ENCODE measurements at regions not wholly inside any gene's neighbourhood (a gene's known extent, or its start where the extent isn't known, plus 50 kb on each side); places are given as distances from the start of the nearest gene placed in this dataset.

DNA sequence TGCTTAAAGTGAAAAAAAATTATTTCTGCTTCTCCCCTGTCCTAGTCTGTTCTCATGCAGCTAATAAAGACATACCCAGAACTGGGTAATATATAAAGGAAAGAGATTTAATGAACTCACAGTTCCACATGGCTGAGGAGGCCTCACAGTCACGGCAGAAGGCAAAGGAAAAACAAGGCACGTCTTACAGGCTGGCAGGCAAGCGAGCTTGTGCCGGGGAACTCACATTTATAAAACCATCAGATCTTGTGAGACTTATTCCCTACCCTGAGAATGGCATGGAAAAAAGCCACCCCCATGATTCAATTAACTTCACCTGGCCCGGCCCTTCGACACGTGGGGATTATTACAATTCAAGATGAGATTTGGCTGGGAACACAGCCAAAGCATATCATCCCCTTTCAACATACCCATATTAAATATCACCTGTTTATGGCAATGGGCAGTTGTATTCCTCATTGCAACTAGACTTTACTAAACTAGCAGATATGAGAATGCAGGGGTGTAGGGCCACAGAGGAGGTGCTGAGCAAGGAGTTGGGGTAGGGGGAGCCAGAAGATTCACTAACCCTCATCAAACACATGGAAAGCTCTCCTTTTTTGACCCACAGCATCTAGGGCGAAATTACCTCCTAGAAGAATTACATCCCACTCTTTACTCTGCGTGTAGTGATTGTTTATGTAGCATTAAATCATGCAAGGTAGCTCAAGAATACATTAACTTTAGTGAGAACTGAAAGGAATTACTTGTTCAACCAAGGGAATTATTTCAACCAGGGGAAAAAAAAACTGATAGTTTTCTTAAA lies 183.3 kb upstream of the DOK6 start:
- DNase-seq: no peak

DNA sequence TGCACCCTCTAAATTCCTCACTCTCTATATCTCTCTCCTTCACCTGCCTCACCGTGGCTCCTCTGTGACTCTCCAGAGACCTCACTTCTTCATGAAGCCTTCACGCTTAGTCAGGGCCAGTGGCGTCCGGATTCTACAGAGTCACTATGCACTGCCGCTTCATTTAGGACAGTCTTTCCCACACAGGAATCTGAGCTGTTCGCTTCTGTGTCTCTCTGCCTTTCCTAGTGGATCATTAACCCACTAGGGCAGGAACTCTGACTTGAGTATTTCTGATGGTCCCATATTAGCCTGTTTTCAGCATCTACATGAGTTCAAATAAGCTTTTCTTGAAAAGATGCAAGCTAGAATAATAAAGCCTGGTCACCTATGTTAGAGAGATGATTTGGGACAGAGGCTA lies 180.2 kb upstream of the DOK6 start:
- DNase-seq: no peak

DNA sequence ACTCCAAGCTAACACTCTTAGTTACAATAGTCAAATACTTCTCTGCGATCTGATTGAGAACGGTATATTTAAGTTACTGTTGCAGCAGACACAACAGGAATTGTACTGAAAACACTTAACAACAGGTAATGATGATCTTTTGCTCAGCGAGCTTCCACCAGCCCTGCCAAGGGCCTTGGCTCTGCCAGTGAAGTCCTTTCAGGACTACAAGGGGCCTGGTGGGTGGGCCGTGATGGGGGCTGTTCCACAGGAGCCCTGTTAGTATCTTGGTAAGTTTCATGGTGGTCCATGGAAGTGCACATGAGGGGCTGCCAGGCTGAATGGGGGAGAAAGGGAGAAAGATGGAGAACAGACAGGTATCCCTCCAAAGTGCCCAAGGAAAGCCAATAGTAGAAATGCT lies 178.6 kb upstream of the DOK6 start:
- no peak for DNase-seq

DNA sequence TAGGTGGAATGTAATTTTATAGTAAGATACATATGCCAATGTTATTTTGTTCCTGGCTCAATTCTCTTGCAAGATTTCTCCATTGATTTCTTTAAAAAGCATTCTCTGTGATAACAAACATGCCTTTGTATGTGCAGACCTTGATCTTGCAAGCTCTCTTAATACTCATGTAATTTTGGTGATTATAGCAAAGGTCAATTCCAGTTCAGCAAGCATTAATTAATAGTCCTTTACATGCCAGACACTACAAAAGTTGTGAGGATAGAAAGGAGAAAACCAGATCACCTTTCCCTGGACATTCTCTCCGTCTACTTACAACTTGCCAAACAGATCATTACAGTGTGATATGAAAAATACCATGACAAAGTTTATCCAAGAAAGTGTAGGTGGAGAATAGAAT lies 173.7 kb upstream of the DOK6 start:
- DNase-seq: no peak

DNA sequence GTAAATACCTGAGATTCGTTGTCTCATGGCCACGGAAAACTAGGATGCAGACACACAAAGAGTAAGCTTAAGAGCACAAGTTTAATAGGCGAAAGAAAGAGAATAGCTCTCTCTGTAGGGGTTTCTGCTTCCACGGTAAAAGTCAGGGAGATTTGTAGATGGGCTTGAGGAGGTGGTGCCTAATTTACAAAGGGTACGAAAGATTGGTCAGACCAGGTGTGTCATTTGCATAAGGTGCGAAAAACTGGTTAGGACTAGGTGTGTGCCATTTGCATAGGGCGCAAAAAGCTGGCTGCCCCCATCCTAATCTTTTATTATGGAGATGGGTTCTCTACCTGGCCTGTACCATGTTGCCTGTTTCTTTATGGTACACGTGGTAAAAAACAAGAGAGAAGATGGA lies 170.5 kb upstream of the DOK6 start:
- no peak for DNase-seq

GRCh38 chr18:69233465-69234054 lies 167.1 kb upstream of the DOK6 start:
- no peak for DNase-seq

- no peak for DNase-seq
Measured at GRCh38 chr18:69239849-69240674, 160.6 kb upstream of the DOK6 start.

GRCh38 chr18:69246027-69246426 lies 154.7 kb upstream of the DOK6 start:
- no peak for DNase-seq

GRCh38 chr18:69250305-69251151 lies 150.2 kb upstream of the DOK6 start:
- no peak for DNase-seq

DNA sequence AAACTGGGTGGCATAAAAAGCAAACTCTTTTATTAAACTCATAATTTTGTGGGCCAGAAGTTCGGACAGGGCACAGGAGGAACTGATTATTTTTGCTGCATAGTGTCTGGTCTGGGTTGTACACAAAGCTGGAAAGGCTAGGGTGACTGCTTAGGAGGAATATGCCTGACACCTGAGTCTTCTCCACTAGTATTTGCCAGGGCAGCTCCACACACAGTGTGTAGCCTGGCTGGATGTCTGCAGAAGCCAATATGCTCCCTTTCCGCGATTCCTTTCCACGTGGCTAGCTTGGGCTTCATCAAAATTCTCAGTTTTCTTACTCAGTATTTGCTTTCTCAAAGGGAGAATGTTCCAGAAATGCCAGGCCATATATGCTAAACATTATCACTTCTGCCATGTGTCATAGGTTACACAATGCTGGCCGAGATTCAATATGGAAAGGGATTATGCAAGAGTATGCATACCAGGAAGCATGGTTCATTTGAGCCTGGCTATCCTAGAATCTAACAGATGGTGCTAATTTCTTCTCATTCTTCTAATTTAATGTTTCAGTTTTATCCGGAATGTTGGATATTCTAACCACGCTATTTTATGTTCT lies 142.7 kb upstream of the DOK6 start:
- DNase-seq: peak; percentile 49

DNA sequence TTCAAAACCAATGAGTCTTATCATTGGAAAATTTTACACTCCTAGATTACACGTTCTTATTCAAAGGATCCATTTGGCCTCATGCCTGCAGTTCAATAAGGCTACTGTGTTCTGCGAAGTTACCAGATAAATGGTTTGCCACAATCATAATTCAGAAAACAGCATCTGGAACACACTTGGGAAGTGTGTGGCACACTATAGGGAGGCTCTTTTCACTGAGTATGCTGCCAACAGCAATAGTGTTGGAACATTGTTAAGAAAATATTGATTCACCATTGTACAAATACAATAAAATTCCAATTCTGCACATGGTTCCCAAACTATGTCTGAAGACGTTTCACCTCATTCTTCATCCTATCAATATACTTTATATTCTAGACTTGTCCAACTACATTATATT lies 141.4 kb upstream of the DOK6 start:
- DNase-seq: no peak

DNA sequence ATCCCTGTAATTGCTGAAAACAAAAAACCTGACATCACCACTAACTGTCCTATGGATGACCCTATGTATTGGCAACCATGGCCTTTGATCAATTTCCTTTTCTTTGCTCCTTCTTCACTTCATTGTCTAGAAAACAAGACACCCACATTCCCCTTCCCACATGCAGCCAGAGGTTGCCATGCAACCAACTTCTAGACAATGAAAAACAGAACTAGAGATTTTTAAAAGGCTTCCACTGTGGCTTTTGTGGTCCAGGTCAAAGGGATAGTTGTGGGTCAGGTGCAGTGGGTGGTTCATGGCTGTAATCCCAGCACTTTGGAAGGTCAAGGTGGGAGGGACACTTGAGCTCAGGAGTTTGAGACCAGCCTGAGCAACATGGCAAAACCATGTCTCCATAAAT lies 139.3 kb upstream of the DOK6 start:
- no peak for DNase-seq

- DNase-seq: no peak
Measured at GRCh38 chr18:69265656-69266055, 135.0 kb upstream of the DOK6 start.

GRCh38 chr18:69267895-69268294 lies 132.8 kb upstream of the DOK6 start:
- DNase-seq: no peak

- no peak for DNase-seq
Measured at GRCh38 chr18:69282371-69282770, 118.3 kb upstream of the DOK6 start.

- no peak for DNase-seq
Measured at GRCh38 chr18:69291044-69291443, 109.6 kb upstream of the DOK6 start.

DNA sequence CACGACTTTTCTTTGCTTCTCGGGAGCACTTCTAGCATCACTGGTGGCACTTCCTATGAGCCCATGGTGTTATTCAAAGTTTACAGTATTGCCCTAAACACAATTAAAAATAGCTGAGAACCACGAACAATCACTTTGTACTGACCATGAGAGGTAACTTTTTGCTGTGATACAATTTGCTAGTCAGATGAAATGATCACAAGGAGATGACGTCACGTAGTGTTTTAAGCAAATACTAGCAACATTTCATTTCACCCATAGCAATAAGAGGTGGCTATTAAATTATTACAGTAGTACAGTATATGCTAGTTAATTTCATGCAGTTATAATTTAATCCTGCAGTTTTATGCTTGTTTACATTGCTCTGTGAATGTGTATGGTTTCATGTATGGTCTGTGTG lies 108.9 kb upstream of the DOK6 start:
- DNase-seq: no peak

DNA sequence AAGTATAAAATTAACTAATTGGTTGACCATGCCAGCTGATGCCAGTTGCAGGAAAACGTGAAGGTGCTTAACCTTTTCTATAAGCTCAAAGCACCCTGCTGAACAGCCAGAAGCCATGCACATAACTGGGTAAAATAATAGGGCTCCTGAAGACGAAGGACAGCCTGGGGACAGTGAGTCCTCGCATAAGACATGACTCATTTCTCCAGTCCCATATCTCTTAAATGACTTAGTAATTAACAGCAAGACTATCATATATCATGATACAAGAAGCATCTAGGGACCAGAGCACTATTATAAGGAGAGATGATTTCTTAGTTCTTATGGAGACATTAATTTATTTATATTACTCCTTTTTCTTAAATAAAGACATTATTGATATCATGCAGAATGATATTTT lies 100.5 kb upstream of the DOK6 start:
- DNase-seq: no peak

- DNase-seq: no peak
Measured at GRCh38 chr18:69308619-69309018, 92.1 kb upstream of the DOK6 start.

DNA sequence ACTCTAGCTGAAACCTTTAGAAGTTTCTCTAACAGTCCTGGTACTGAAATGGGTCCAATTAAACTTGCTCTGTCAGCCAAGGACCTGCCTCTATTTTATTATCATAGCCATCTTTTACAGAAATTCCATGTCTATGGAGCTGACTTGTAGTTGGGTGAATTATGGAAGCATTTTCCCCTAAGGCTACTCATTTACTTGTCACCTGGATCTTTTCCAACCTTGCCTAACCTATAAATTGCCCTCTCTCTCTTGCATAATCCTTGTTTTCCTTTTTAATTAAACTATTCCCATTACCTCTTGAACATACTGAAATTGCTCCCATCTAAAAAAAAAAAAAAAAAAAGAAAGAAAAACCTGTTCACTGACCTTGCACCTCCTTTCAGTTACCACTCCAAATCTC lies 74.6 kb upstream of the DOK6 start:
- DNase-seq: no peak

DNA sequence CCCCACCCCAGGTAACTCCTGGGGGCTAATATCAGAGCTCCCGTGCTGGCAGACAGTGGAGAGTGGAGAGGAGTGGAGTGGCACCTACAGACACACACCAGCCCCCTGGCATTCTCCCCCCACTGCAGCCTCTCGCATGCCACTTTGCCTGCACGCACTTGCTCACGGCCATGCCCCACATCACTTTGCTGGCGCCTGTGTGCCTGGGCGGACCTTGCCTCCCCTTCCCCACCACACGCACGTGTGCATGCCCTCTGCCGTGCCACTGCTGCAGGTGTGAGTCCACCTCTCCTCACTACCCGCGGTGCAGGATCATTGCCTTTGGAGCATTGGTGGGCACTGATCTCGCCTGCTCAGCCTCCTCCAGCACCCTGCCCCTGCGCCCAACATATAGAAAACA lies 72.6 kb upstream of the DOK6 start:
- DNase-seq: no peak

GRCh38 chr18:69330385-69331005 lies 70.2 kb upstream of the DOK6 start:
- DNase-seq: no peak
